Chondrocyte (in vitro differentiated cells): ENCODE measurements at regions not wholly inside any gene's neighbourhood (a gene's known extent, or its start where the extent isn't known, plus 50 kb on each side); places are given as distances from the start of the nearest gene placed in this dataset.
"Not testable (repeated sequence)": the region's sequence is repeated elsewhere in the genome, so short reads cannot be mapped to it uniquely, and the experiment has no call there.

Experiments used
- DNase-seq: peaks from one replicate; pipeline ENCODE4 v3.0.0; 2021; ENCODE audit warnings: mixed read lengths, low spot score
- H3K27ac Mint-ChIP-seq: one replicate; pipeline ENCODE4 v1.8.0; 2021; ENCODE audit warnings: mild to moderate bottlenecking, moderate library complexity, mixed read lengths; ENCODE audit not compliant: unreplicated experiment
- H3K27me3 Mint-ChIP-seq: 2 replicates; pipeline ENCODE4 v1.8.0; 2021; ENCODE audit warnings: low read depth, mixed read lengths
- H3K36me3 Mint-ChIP-seq: 2 replicates; pipeline ENCODE4 v1.8.0; 2021; ENCODE audit warnings: low read depth, mixed read lengths
- H3K4me1 Mint-ChIP-seq: 2 replicates; pipeline ENCODE4 v1.8.0; 2021; ENCODE audit warnings: low read depth, mild to moderate bottlenecking, mixed read lengths
- H3K4me3 Mint-ChIP-seq: one replicate; pipeline ENCODE4 v1.8.0; 2021; ENCODE audit warnings: mild to moderate bottlenecking, moderate library complexity, mixed read lengths; ENCODE audit not compliant: unreplicated experiment
- H3K9me3 Mint-ChIP-seq: 2 replicates; pipeline ENCODE4 v1.8.0; 2021; ENCODE audit warnings: low read depth, mixed read lengths

- H3K9me3 Mint-ChIP-seq, DNase-seq, H3K36me3 Mint-ChIP-seq, H3K27ac Mint-ChIP-seq, H3K4me1 Mint-ChIP-seq, H3K27me3 Mint-ChIP-seq, H3K4me3 Mint-ChIP-seq: not testable (repeated sequence)
These were observed 111.9 kb upstream of the RRN3 start for GRCh38 chr16:15205939-15206338.

GRCh38 chr16:15204571-15204970 lies 110.5 kb upstream of the RRN3 start:
- not testable (repeated sequence) for H3K9me3 Mint-ChIP-seq, H3K4me1 Mint-ChIP-seq, H3K27ac Mint-ChIP-seq, H3K4me3 Mint-ChIP-seq, H3K27me3 Mint-ChIP-seq, H3K36me3 Mint-ChIP-seq, DNase-seq

- not testable (repeated sequence) for DNase-seq, H3K4me1 Mint-ChIP-seq, H3K27me3 Mint-ChIP-seq, H3K9me3 Mint-ChIP-seq, H3K27ac Mint-ChIP-seq, H3K36me3 Mint-ChIP-seq, H3K4me3 Mint-ChIP-seq
These were observed 98.7 kb upstream of the RRN3 start for GRCh38 chr16:15192813-15193212.

GRCh38 chr16:15192197-15192596 lies 98.1 kb upstream of the RRN3 start:
- H3K27ac Mint-ChIP-seq, H3K4me1 Mint-ChIP-seq, DNase-seq, H3K4me3 Mint-ChIP-seq, H3K27me3 Mint-ChIP-seq, H3K36me3 Mint-ChIP-seq, H3K9me3 Mint-ChIP-seq: not testable (repeated sequence)

- not testable (repeated sequence) for DNase-seq, H3K36me3 Mint-ChIP-seq, H3K4me3 Mint-ChIP-seq, H3K9me3 Mint-ChIP-seq, H3K27ac Mint-ChIP-seq, H3K4me1 Mint-ChIP-seq, H3K27me3 Mint-ChIP-seq
These were observed 95.4 kb upstream of the RRN3 start for GRCh38 chr16:15189478-15189877.
